Esophagus muscularis mucosa (tissue), 3 donors: ENCODE measurements at regions not wholly inside any gene's neighbourhood (a gene's known extent, or its start where the extent isn't known, plus 50 kb on each side); places are given as distances from the start of the nearest gene placed in this dataset.

ENCODE experiments used
- POLR2A ChIP-seq: fragments of 450-650 bp; IDR thresholded peaks from one replicate; pipeline ENCODE4 v1.6.1; 2017; ENCODE audit warnings: antibody characterized with exemption, moderate library complexity, mild to moderate bottlenecking, low read depth
- TF ChIP-seq, protein P1 (sequence below), 3 experiments: fragments of 200-600 bp in 2 of 3; fragments of 450-650 bp in 1 of 3; sonication (generic) in 2 of 3; IDR thresholded peaks; one replicate each; pipeline ENCODE4 v1.5.1; 2017 to 2019; ENCODE audit warnings: antibody characterized with exemption in 3 of 3, mild to moderate bottlenecking in 2 of 3, moderate library complexity in 1 of 3

- TF ChIP-seq, protein P1, sequence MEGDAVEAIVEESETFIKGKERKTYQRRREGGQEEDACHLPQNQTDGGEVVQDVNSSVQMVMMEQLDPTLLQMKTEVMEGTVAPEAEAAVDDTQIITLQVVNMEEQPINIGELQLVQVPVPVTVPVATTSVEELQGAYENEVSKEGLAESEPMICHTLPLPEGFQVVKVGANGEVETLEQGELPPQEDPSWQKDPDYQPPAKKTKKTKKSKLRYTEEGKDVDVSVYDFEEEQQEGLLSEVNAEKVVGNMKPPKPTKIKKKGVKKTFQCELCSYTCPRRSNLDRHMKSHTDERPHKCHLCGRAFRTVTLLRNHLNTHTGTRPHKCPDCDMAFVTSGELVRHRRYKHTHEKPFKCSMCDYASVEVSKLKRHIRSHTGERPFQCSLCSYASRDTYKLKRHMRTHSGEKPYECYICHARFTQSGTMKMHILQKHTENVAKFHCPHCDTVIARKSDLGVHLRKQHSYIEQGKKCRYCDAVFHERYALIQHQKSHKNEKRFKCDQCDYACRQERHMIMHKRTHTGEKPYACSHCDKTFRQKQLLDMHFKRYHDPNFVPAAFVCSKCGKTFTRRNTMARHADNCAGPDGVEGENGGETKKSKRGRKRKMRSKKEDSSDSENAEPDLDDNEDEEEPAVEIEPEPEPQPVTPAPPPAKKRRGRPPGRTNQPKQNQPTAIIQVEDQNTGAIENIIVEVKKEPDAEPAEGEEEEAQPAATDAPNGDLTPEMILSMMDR (IDR thresholded peaks at IDR 0.05): no peak
- no peak for TF ChIP-seq POLR2A
Observed at GRCh38 chr2:57313678-57314077, 732.9 kb upstream of the VRK2 start.
